ENCODE measurements at regions not wholly inside any gene's neighbourhood (a gene's known extent, or its start where the extent isn't known, plus 50 kb on each side); places are given as distances from the start of the nearest gene placed in this dataset.

GRCh38 chr15:26007151-26007550 lies 144.0 kb upstream of the ATP10A start:
- TF ChIP-seq CTCF (IDR thresholded peaks at IDR 0.05; ENCODE audit: low read depth, low read length): no peak
- TF ChIP-seq EZH2phosphoT487 (IDR thresholded peaks at IDR 0.05; ENCODE audit: low read depth): no peak

All from OCI-LY3 (cell line).